Aorta (tissue), 5 donors: ENCODE measurements at regions not wholly inside any gene's neighbourhood (a gene's known extent, or its start where the extent isn't known, plus 50 kb on each side); places are given as distances from the start of the nearest gene placed in this dataset.

Experiments used
- ATAC-seq: fragments of 200-7000 bp; cut with Tn5 transposase; one replicate; pipeline ENCODE4 v1.9.1; 2022; ENCODE audit warnings: moderate library complexity; ENCODE audit not compliant: low FRiP score
- DNase-seq, 2 donors: peaks; one replicate each; pipeline ENCODE4 v3.0.0-alpha.2; 2020
- H3K27ac ChIP-seq, 2 donors: one replicate each; pipeline ENCODE4 v1.5.1; 2013; ENCODE audit warnings: low read length in 2 of 2, mild to moderate bottlenecking in 2 of 2, moderate library complexity in 2 of 2, control low read depth in 1 of 2, inconsistent platforms in 1 of 2, low read depth in 1 of 2
- H3K27me3 ChIP-seq, 2 donors: one replicate each; pipeline ENCODE4 v1.6.1; 2013; ENCODE audit warnings: control low read depth in 1 of 2, low read length in 1 of 2, mild to moderate bottlenecking in 1 of 2, moderate library complexity in 1 of 2; ENCODE audit not compliant: insufficient read depth in 2 of 2, control insufficient read depth in 1 of 2
- H3K36me3 ChIP-seq, 2 donors: one replicate each; pipeline ENCODE4 v1.6.1; 2013; ENCODE audit warnings: control low read depth in 1 of 2, low read length in 1 of 2, mild to moderate bottlenecking in 1 of 2; ENCODE audit not compliant: insufficient read depth in 2 of 2, control insufficient read depth in 1 of 2
- H3K4me1 ChIP-seq, 2 donors: one replicate each; pipeline ENCODE4 v1.6.1; 2013; ENCODE audit warnings: low read length in 2 of 2, control low read depth in 1 of 2, mild to moderate bottlenecking in 1 of 2, moderate library complexity in 1 of 2; ENCODE audit not compliant: insufficient read depth in 2 of 2, control insufficient read depth in 1 of 2
- H3K4me3 ChIP-seq, 2 donors: one replicate each; pipeline ENCODE4 v1.5.1; 2013; ENCODE audit warnings: low read length in 2 of 2, control low read depth in 1 of 2, mild to moderate bottlenecking in 1 of 2
- H3K9me3 ChIP-seq: one replicate; pipeline ENCODE4 v1.6.1; 2013; ENCODE audit warnings: mild to moderate bottlenecking, low read length; ENCODE audit not compliant: control insufficient read depth
- WGBS, 2 donors: extraction: QIAGEN DNeasy Blood & Tissue Kit; methylation state at CpG; one replicate each; pipeline ENCODE4 v1.1.7; 2013; 5-methylcytosine and 5-hydroxymethylcytosine counted together
- intact Hi-C, 2 donors: fragments of 100-400 bp; cut with DNase I; formaldehyde crosslinking; loops; one replicate each; pipeline versions ENCODE4 v1.14.2 to v1.15.0; 2022
- donor health status: healthy with polysubstance abuse.
- donor health status: Bipolar disorder and iron deficiency.
- donor health status: DM: no; HTN: no; CAD: no.
- donor health status: DM: no; HTN: no; CAD: no.
- donor health status: DM: yes; HTN: yes; CAD: no.

GRCh38 chr12:126950266-126950665 lies 1316.7 kb upstream of the TMEM132C start:
- H3K27ac ChIP-seq: no peak overlapping the region
- H3K4me1 ChIP-seq: no peaks in the 10 kb centered on the region
- H3K36me3 ChIP-seq: no peaks in the 10 kb centered on the region
- H3K9me3 ChIP-seq: peaks cover 2% of the 10 kb centered on the region
- ATAC-seq (no peak), DNase-seq (no peak)
- intact Hi-C loops: no loop called here
- 69 to 74% methylated on average over 6 of the region's 6 CpGs for WGBS, 2 donors
- H3K27me3 ChIP-seq: no peaks in the 10 kb centered on the region
- H3K4me3 ChIP-seq: no peak overlapping the region

- intact Hi-C loops: no loop called here
- ATAC-seq (no peak), DNase-seq (no peak)
- no peaks in the 10 kb centered on the region for H3K27me3 ChIP-seq
- peaks cover 6% of the 10 kb centered on the region for H3K9me3 ChIP-seq
- no peak overlapping the region for H3K4me3 ChIP-seq
- no peak overlapping the region for H3K27ac ChIP-seq
- 27% methylated on average over 8 of the region's 8 CpGs for WGBS, 2 donors
- no peaks in the 10 kb centered on the region for H3K36me3 ChIP-seq
- H3K4me1 ChIP-seq: no peaks in the 10 kb centered on the region
Observed at GRCh38 chr12:126952096-126953007, 1314.6 kb upstream of the TMEM132C start.

GRCh38 chr12:126953365-126953889 lies 1313.5 kb upstream of the TMEM132C start:
- ATAC-seq (no peak), DNase-seq (no peak)
- Histone ChIP-seq H3K36me3 (no peaks in the 10 kb centered on the region), H3K9me3 (peaks cover 6% of the 10 kb centered on the region), H3K27ac (no peak overlapping the region), H3K27me3 (no peaks in the 10 kb centered on the region), H3K4me1 (no peaks in the 10 kb centered on the region), H3K4me3 (no peak overlapping the region)
- intact Hi-C loops: no loop called here
- 92 to 94% methylated on average over 7 of the region's 7 CpGs for WGBS, 2 donors

GRCh38 chr12:126960221-126960620 lies 1306.7 kb upstream of the TMEM132C start:
- no peak for ATAC-seq
- no peak overlapping the region for H3K4me3 ChIP-seq
- no peak for DNase-seq
- no peaks in the 10 kb centered on the region for H3K36me3 ChIP-seq
- no peak overlapping the region for H3K27ac ChIP-seq
- H3K27me3 ChIP-seq: no peaks in the 10 kb centered on the region
- intact Hi-C loops: no loop called here
- no peaks in the 10 kb centered on the region for H3K4me1 ChIP-seq
- WGBS, 2 donors: 67 to 68% methylated on average over 3 of the region's 3 CpGs
- peaks cover 6% of the 10 kb centered on the region for H3K9me3 ChIP-seq

GRCh38 chr12:126960709-126961108 lies 1306.3 kb upstream of the TMEM132C start:
- Histone ChIP-seq H3K4me3 (no peak overlapping the region), H3K9me3 (peaks cover 6% of the 10 kb centered on the region), H3K36me3 (no peaks in the 10 kb centered on the region), H3K27me3 (no peaks in the 10 kb centered on the region), H3K4me1 (no peaks in the 10 kb centered on the region), H3K27ac (no peak overlapping the region)
- intact Hi-C loops: no loop called here
- ATAC-seq: no peak
- WGBS, 2 donors: 46 to 52% methylated on average over 5 of the region's 5 CpGs
- DNase-seq: no peak

- Histone ChIP-seq H3K4me1 (no peaks in the 10 kb centered on the region), H3K4me3 (no peak overlapping the region), H3K9me3 (peaks cover 2% of the 10 kb centered on the region), H3K27me3 (no peaks in the 10 kb centered on the region), H3K36me3 (no peaks in the 10 kb centered on the region), H3K27ac (no peak overlapping the region)
- DNase-seq (no peak), ATAC-seq (no peak)
- WGBS, 2 donors: 71 to 72% methylated on average over 1 of the region's 1 CpG
- intact Hi-C loops: no loop called here
Observed at GRCh38 chr12:126963825-126964224, 1303.1 kb upstream of the TMEM132C start.

GRCh38 chr12:126966498-126966897 lies 1300.5 kb upstream of the TMEM132C start:
- Histone ChIP-seq H3K36me3 (no peaks in the 10 kb centered on the region), H3K27me3 (no peaks in the 10 kb centered on the region), H3K4me3 (no peak overlapping the region), H3K4me1 (no peaks in the 10 kb centered on the region), H3K27ac (no peak overlapping the region), H3K9me3 (peaks cover 2% of the 10 kb centered on the region)
- intact Hi-C loops: no loop called here
- no peak for DNase-seq
- WGBS, 2 donors: 72 to 77% methylated on average over 3 of the region's 3 CpGs
- ATAC-seq: no peak

- ATAC-seq: no peak
- intact Hi-C loops: no loop called here
- Histone ChIP-seq H3K4me1 (no peaks in the 10 kb centered on the region), H3K27ac (no peak overlapping the region), H3K27me3 (no peaks in the 10 kb centered on the region), H3K9me3 (peaks cover 2% of the 10 kb centered on the region), H3K4me3 (no peak overlapping the region), H3K36me3 (no peaks in the 10 kb centered on the region)
- 60 to 63% methylated on average over 5 of the region's 5 CpGs for WGBS, 2 donors
- no peak for DNase-seq
Observed at GRCh38 chr12:126967152-126967551, 1299.8 kb upstream of the TMEM132C start.

GRCh38 chr12:126974779-126975178 lies 1292.2 kb upstream of the TMEM132C start:
- WGBS, 2 donors: 57 to 60% methylated on average over 3 of the region's 3 CpGs
- intact Hi-C loops: no loop called here

More at GRCh38 chr12:126974779-126975178, 1292.2 kb upstream of the TMEM132C start:
- H3K36me3 ChIP-seq: no peaks in the 10 kb centered on the region
- DNase-seq: no peak
- no peak overlapping the region for H3K27ac ChIP-seq
- no peaks in the 10 kb centered on the region for H3K27me3 ChIP-seq
- no peak for ATAC-seq
- H3K4me1 ChIP-seq: no peaks in the 10 kb centered on the region
- H3K4me3 ChIP-seq: no peak overlapping the region
- no peaks in the 10 kb centered on the region for H3K9me3 ChIP-seq
